COLO829 (cell line): ENCODE measurements at regions not wholly inside any gene's neighbourhood (a gene's known extent, or its start where the extent isn't known, plus 50 kb on each side); places are given as distances from the start of the nearest gene placed in this dataset.

Experiments
- DNase-seq: peaks from one replicate; pipeline ENCODE4 v3.0.0; 2012; ENCODE audit warnings: low spot score

- DNase-seq, result no peak
Observed at GRCh38 chr11:112715056-112715455, 246.2 kb upstream of the NCAM1 start.

GRCh38 chr11:112718483-112718882 is 242.7 kb upstream of the NCAM1 start:
- DNase-seq, result no peak

- DNase-seq, result no peak
Observed at GRCh38 chr11:112719736-112720525, 241.3 kb upstream of the NCAM1 start.

- DNase-seq, result no peak
Observed at GRCh38 chr11:112722148-112722547, 239.1 kb upstream of the NCAM1 start.

GRCh38 chr11:112722876-112723275 is 238.3 kb upstream of the NCAM1 start:
- no peak for DNase-seq

GRCh38 chr11:112723676-112724495 is 237.3 kb upstream of the NCAM1 start:
- DNase-seq, result no peak

- DNase-seq, result no peak
Observed at GRCh38 chr11:112724496-112724790, 236.8 kb upstream of the NCAM1 start.

GRCh38 chr11:112725636-112726035 is 235.6 kb upstream of the NCAM1 start:
- DNase-seq, result no peak

- DNase-seq, result no peak
Observed at GRCh38 chr11:112727341-112727841, 233.8 kb upstream of the NCAM1 start.

GRCh38 chr11:112728288-112728687 is 232.9 kb upstream of the NCAM1 start:
- no peak for DNase-seq

- no peak for DNase-seq
Observed at GRCh38 chr11:112728716-112729115, 232.5 kb upstream of the NCAM1 start.

- no peak for DNase-seq
Observed at GRCh38 chr11:112730591-112730990, 230.6 kb upstream of the NCAM1 start.

- DNase-seq, result no peak
Observed at GRCh38 chr11:112731538-112731937, 229.7 kb upstream of the NCAM1 start.

GRCh38 chr11:112732031-112732430 is 229.2 kb upstream of the NCAM1 start:
- no peak for DNase-seq

GRCh38 chr11:112734207-112734606 is 227.0 kb upstream of the NCAM1 start:
- DNase-seq, result peak; percentile 16

- DNase-seq, result no peak
Observed at GRCh38 chr11:112735470-112735869, 225.8 kb upstream of the NCAM1 start.

GRCh38 chr11:112744041-112744440 is 217.2 kb upstream of the NCAM1 start:
- no peak for DNase-seq

GRCh38 chr11:112745973-112746372 is 215.2 kb upstream of the NCAM1 start:
- DNase-seq, result no peak

GRCh38 chr11:112748252-112748651 is 213.0 kb upstream of the NCAM1 start:
- no peak for DNase-seq

GRCh38 chr11:112748713-112749543 is 212.3 kb upstream of the NCAM1 start:
- DNase-seq, result no peak

- no peak for DNase-seq
Observed at GRCh38 chr11:112751329-112751728, 209.9 kb upstream of the NCAM1 start.

- no peak for DNase-seq
Observed at GRCh38 chr11:112751772-112752171, 209.4 kb upstream of the NCAM1 start.
